T-helper 2 cell treated with Interferon-gamma antibody and Interleukin-4, amounts not matched to agents 5 μg/mL and 100 μg/mL, for 36 hours (primary cell): ENCODE measurements at regions not wholly inside any gene's neighbourhood (a gene's known extent, or its start where the extent isn't known, plus 50 kb on each side); places are given as distances from the start of the nearest gene placed in this dataset.

Experiments
- DNase-seq: peaks from one replicate; pipeline ENCODE4 v3.0.0; 2021; ENCODE audit warnings: low spot score
- H3K27ac Mint-ChIP-seq: one replicate; pipeline ENCODE4 v1.8.0; 2021; ENCODE audit warnings: mild to moderate bottlenecking, mixed read lengths
- H3K27me3 Mint-ChIP-seq: one replicate; pipeline ENCODE4 v1.8.0; 2021; ENCODE audit warnings: low read depth, mixed read lengths
- H3K36me3 Mint-ChIP-seq: one replicate; pipeline ENCODE4 v1.8.0; 2021; ENCODE audit warnings: low read depth, mixed read lengths
- H3K4me1 Mint-ChIP-seq: one replicate; pipeline ENCODE4 v1.8.0; 2021; ENCODE audit warnings: low read depth, mixed read lengths
- H3K4me3 Mint-ChIP-seq: one replicate; pipeline ENCODE4 v1.8.0; 2022; ENCODE audit warnings: mild to moderate bottlenecking, moderate library complexity, mixed read lengths
- H3K9me3 Mint-ChIP-seq: one replicate; pipeline ENCODE4 v1.8.0; 2021; ENCODE audit warnings: mixed read lengths

DNA sequence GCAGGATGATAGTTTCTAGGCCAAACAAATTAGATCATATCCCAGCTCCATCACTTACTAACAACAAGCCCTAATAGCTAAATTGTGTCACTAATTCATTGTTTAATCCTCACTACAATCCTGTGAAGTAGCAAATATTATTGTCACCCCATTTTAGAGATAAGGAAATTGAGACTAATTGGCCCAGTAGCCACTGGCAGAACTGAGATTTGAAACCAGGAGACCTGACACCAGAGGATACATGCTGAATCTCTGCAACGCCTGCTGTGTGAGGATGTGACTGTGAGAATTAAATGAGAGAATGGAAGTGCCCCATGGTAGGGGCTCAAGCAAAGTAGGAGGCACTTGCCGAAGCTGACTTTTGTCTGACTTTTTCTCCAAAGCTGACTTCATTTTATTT is 124.3 kb upstream of the CITED2 start:
- Mint-ChIP-seq H3K4me3 (no peak overlapping the region), H3K27me3 (peaks cover 2% of the 10 kb centered on the region), H3K9me3 (no peaks in the 10 kb centered on the region), H3K36me3 (no peaks in the 10 kb centered on the region), H3K4me1 (no peaks in the 10 kb centered on the region), H3K27ac (no peak overlapping the region)
- no peak for DNase-seq

GRCh38 chr6:139497345-139497961 is 123.0 kb upstream of the CITED2 start:
- no peak overlapping the region for H3K27ac Mint-ChIP-seq
- H3K4me3 Mint-ChIP-seq, result no peak overlapping the region
- no peaks in the 10 kb centered on the region for H3K9me3 Mint-ChIP-seq
- no peak for DNase-seq
- H3K4me1 Mint-ChIP-seq, result no peaks in the 10 kb centered on the region
- H3K27me3 Mint-ChIP-seq, result peaks cover 2% of the 10 kb centered on the region
- H3K36me3 Mint-ChIP-seq, result no peaks in the 10 kb centered on the region

DNA sequence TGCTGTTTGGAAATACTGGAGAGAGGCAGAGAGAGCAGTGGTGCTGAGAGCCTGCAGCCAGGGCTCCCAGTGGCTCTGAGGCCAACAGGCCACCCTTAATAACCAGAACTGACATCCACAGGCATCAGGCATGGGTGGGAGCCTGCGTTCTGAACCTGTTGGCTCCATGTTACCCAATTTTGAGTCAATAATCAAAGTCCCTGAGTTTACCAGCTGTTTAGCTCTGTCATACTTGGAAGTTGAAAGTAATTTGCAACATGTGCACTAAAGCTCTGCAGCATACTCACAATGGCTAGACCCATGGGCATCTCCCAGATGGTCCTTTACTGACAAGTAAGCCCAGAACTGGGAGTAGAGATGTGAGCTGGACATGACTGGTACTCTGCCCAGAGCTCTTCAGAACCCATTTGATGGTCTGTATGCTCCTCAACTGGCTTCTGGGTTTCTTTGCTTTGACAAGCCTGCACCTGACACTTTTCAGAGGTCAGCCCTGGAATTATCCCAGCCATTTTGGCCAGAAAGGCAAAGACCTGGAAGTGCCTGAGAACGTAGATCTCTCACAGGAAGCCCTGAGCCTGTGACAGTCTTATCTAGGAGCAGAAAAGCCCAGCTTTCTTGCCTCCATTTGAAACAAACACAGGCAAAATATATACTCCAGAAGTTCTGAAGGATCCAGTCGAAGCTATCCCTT is 122.4 kb upstream of the CITED2 start:
- no peak overlapping the region for H3K27ac Mint-ChIP-seq
- DNase-seq, result no peak
- no peaks in the 10 kb centered on the region for H3K9me3 Mint-ChIP-seq
- H3K4me3 Mint-ChIP-seq, result no peak overlapping the region
- no peaks in the 10 kb centered on the region for H3K36me3 Mint-ChIP-seq
- no peaks in the 10 kb centered on the region for H3K4me1 Mint-ChIP-seq
- H3K27me3 Mint-ChIP-seq, result peaks cover 2% of the 10 kb centered on the region

GRCh38 chr6:139494376-139494990 is 120.0 kb upstream of the CITED2 start:
- H3K27me3 Mint-ChIP-seq, result peaks cover 2% of the 10 kb centered on the region
- H3K4me3 Mint-ChIP-seq, result no peak overlapping the region
- DNase-seq, result no peak
- no peaks in the 10 kb centered on the region for H3K36me3 Mint-ChIP-seq
- no peaks in the 10 kb centered on the region for H3K9me3 Mint-ChIP-seq
- H3K27ac Mint-ChIP-seq, result no peak overlapping the region
- H3K4me1 Mint-ChIP-seq, result peaks cover 2% of the 10 kb centered on the region

- no peak for DNase-seq
- Mint-ChIP-seq H3K9me3 (no peaks in the 10 kb centered on the region), H3K4me1 (peaks cover 2% of the 10 kb centered on the region), H3K27me3 (no peaks in the 10 kb centered on the region), H3K4me3 (no peak overlapping the region), H3K27ac (no peak overlapping the region), H3K36me3 (no peaks in the 10 kb centered on the region)
These were observed 116.0 kb upstream of the CITED2 start for GRCh38 chr6:139490482-139490881.

- H3K27me3 Mint-ChIP-seq, result no peaks in the 10 kb centered on the region
- no peak for DNase-seq
- H3K4me3 Mint-ChIP-seq, result no peak overlapping the region
- H3K4me1 Mint-ChIP-seq, result peaks cover 2% of the 10 kb centered on the region
- H3K36me3 Mint-ChIP-seq, result no peaks in the 10 kb centered on the region
- no peaks in the 10 kb centered on the region for H3K9me3 Mint-ChIP-seq
- H3K27ac Mint-ChIP-seq, result no peak overlapping the region
These were observed 112.0 kb upstream of the CITED2 start for GRCh38 chr6:139486476-139486799.

- no peaks in the 10 kb centered on the region for H3K36me3 Mint-ChIP-seq
- no peak overlapping the region for H3K27ac Mint-ChIP-seq
- H3K4me1 Mint-ChIP-seq, result peaks cover 2% of the 10 kb centered on the region
- DNase-seq, result no peak
- H3K27me3 Mint-ChIP-seq, result no peaks in the 10 kb centered on the region
- H3K4me3 Mint-ChIP-seq, result no peak overlapping the region
- H3K9me3 Mint-ChIP-seq, result no peaks in the 10 kb centered on the region
These were observed 111.5 kb upstream of the CITED2 start for GRCh38 chr6:139485742-139486475.

DNA sequence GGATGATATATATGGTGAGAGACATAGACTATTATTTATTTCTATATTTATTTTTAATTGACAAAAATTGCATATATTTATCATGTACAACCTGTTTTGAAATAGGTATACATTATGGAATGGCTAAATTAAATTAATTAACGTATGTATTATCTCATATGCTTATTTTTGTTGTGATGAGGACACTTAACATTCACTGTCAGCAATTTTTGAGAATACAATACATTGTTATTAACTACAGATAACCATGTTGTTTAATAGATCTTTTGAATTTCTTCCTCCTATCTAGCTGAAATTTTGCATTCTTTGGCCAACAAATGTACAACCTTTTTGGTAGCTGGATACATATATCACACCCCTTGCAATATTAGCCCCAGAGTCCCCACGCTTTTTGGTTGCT is 110.7 kb upstream of the CITED2 start:
- Mint-ChIP-seq H3K27ac (no peak overlapping the region), H3K36me3 (no peaks in the 10 kb centered on the region), H3K9me3 (no peaks in the 10 kb centered on the region), H3K4me1 (no peaks in the 10 kb centered on the region), H3K27me3 (no peaks in the 10 kb centered on the region), H3K4me3 (no peak overlapping the region)
- no peak for DNase-seq

DNA sequence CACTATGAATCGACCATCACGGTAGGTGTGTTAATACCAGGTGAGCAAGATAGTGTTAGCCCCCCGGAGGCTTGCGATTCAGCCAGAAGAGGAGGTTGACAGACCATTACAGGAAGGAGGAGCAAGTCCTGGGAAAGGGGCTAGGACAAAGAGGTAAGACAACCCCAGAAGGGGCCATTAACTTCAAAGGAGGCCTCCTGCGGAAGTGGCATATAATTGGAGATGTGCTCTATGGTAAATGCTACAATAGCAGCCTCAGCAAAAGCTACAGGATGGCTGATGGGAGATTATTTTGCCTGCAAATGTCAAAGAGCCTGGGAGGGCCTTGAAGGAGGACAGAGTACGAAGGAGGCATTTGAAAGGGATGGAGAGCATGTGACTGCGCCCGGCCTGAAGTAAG is 108.6 kb upstream of the CITED2 start:
- Mint-ChIP-seq H3K27me3 (peaks cover 6% of the 10 kb centered on the region), H3K4me1 (no peaks in the 10 kb centered on the region), H3K27ac (no peak overlapping the region), H3K4me3 (no peak overlapping the region), H3K9me3 (no peaks in the 10 kb centered on the region), H3K36me3 (no peaks in the 10 kb centered on the region)
- no peak for DNase-seq

GRCh38 chr6:139482287-139482686 is 107.8 kb upstream of the CITED2 start:
- H3K4me1 Mint-ChIP-seq, result no peaks in the 10 kb centered on the region
- no peak overlapping the region for H3K27ac Mint-ChIP-seq
- peaks cover 12% of the 10 kb centered on the region for H3K27me3 Mint-ChIP-seq
- DNase-seq, result no peak
- no peaks in the 10 kb centered on the region for H3K9me3 Mint-ChIP-seq
- no peak overlapping the region for H3K4me3 Mint-ChIP-seq
- H3K36me3 Mint-ChIP-seq, result no peaks in the 10 kb centered on the region

GRCh38 chr6:139480356-139481165 is 106.1 kb upstream of the CITED2 start:
- no peak overlapping the region for H3K4me3 Mint-ChIP-seq
- no peak overlapping the region for H3K27ac Mint-ChIP-seq
- peaks cover 12% of the 10 kb centered on the region for H3K27me3 Mint-ChIP-seq
- H3K4me1 Mint-ChIP-seq, result no peaks in the 10 kb centered on the region
- H3K9me3 Mint-ChIP-seq, result no peaks in the 10 kb centered on the region
- DNase-seq, result no peak
- H3K36me3 Mint-ChIP-seq, result no peaks in the 10 kb centered on the region

DNA sequence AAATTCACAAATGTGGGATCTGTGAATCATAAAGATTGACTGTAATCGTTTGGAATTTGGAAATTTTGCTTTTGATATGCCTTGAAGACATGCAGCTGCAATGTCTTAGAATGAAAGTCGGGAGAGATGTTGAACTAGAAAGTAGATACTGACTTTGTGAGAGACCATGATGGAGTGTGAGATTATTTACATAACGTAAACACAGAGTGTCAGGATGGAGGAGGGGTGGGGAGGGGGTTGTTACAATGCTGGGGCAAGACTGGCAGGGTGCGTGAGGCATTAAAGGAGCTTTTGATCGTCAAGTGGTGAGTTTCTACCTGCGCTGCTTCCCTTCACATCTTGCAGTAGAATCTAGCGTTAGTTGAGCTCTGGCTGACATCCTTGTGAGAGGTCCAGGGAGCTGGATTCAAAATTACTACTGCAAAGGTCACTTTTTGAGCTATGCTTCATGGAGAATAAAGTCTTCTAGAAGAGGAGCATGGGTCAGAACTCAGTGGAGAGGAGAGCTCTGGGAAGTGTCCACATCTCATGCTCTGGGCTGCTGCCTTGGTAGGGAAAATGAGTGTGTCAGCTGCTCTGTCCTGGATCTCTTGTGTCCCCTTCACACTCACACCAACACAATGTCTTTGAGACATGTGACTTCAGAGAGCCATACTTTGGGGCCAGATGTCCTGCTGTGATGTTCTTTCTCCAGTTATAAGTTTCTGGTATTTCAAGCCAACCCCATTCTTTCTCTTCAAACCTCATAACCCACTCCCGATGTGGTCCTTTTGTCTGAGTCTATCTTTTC is 105.2 kb upstream of the CITED2 start:
- Mint-ChIP-seq H3K36me3 (no peaks in the 10 kb centered on the region), H3K9me3 (no peaks in the 10 kb centered on the region), H3K27ac (no peak overlapping the region), H3K4me3 (no peak overlapping the region), H3K4me1 (no peaks in the 10 kb centered on the region), H3K27me3 (peaks cover 12% of the 10 kb centered on the region)
- DNase-seq, result no peak

DNA sequence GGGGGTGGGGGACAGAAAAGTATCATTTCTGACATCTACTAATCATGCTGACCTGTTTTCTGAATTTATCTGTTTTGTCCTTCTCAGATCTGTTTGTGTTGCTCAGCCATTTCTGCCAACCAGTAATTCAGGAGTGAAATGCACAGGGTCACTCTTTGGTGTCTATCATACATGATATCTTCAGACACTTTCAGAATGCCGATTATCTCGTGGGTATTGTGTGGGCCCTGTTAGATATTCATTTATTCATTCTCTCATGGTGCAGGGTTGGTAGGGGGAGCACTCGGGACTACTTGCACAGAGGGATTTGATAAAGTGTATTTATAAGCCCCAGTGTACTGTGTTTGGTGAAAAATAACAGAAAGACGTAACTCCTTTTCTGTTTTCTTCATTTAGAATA is 101.2 kb upstream of the CITED2 start:
- no peak overlapping the region for H3K4me3 Mint-ChIP-seq
- DNase-seq, result no peak
- no peaks in the 10 kb centered on the region for H3K9me3 Mint-ChIP-seq
- no peaks in the 10 kb centered on the region for H3K4me1 Mint-ChIP-seq
- no peak overlapping the region for H3K27ac Mint-ChIP-seq
- H3K36me3 Mint-ChIP-seq, result no peaks in the 10 kb centered on the region
- peaks cover 12% of the 10 kb centered on the region for H3K27me3 Mint-ChIP-seq
